ENCODE measurements at regions not wholly inside any gene's neighbourhood (a gene's known extent, or its start where the extent isn't known, plus 50 kb on each side); places are given as distances from the start of the nearest gene placed in this dataset.
A peak's percentile ranks its signal among the peaks of the same experiment; 100 is the strongest.

GRCh38 chr13:84934911-84935310 lies 864.3 kb downstream of the SLITRK6 start:
- FAIRE-seq = no peak

GRCh38 chr13:84933797-84934196 lies 865.4 kb downstream of the SLITRK6 start:
- no peak for FAIRE-seq

DNA sequence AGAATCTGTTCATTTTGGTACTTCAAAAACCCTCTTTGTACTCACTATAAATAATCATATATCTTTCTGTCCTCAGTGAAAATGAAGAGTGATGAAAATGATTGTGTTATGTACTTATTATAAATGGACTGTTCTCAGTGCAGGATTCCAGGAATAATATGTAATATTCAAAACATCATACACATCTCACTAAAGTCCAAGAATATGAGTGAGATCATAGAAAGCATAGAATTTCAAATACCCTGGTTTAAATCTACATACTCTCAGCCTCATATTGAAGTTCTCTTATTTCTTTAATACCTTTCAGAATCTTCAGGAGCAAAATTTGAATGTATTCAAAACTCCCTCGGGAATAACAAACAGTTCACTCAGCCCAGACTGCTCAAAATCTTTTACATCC lies 868.0 kb downstream of the SLITRK6 start:
- FAIRE-seq = no peak

DNA sequence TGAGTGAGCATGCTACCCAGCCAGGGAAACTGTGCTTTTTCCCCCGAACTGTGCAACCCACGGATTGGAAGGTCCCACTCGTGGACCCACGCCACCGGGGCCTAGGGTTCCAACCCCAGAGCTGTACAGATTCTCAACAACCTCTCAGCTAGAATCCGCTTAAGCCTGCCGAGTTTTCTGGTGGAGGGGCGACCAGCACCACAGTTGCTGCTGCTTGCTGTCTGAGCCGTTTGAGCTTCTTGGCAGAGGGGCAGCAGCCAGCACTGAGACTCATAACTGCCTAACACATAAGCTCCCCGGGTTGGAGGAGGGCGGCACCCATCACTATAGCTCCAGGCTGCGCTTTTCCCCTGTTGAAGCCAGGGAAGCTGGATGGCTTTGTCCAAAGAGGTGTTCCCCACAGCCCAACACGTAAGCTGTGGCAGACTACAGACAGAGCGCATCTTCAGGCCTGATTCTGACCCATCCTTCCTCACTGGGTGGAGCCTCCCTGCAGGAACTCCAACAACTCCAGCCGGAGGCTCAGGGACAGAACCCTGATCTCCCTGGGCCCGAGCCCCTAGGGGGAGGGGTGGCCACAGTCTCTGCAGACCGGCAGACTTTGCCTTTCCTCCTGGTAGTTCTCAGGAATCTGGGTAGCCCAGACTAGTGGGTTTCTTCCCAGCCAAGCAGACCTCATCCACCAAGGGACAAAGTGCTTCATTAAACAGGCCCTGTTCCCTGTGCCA lies 871.6 kb downstream of the SLITRK6 start:
- FAIRE-seq = no peak

GRCh38 chr13:84925443-84925842 lies 873.8 kb downstream of the SLITRK6 start:
- FAIRE-seq = no peak

DNA sequence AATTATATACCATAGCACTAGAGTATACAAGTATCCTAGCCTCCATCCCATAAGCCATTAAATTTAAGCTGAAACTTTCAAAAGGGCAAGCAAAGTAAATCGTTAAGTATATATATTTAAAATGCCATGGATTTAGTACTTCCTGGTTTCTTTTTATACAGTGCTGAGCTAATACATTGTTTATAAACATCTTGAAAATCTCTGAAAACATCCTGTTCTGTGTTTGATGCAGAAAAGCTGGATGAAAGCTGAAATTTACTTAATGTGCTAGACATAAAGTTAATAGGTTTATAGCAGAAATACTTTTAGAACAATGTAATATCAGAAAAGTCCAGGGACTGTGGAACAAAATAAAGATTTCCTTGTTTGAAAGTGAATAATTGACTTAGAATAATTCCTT lies 875.4 kb downstream of the SLITRK6 start:
- FAIRE-seq = no peak

DNA sequence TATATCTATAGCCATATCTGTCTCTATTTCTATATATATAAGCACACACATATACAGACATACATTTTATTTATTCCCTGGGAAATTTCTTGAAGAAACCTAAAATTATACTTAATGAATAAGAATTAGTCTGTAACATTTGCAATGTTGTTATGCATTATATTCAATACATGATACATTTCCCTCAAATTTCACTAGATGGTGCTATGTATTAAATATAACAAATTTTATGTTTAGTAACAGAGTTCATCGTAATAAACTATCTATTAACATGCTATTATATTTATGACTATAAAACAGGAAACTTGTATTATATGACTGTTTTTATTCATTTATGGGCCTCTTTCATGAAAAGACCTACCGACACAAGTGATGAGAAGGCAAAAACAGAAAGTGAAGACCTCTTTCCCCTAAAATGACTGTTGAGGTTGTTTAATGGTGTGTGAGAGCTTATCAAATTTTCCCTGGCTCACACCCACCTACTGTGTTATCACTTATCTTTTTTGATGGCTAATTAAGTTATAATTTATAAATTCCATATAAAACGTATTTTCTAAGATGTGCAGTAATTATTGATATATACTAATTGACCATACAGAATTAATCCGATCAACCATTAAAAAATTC lies 881.9 kb downstream of the SLITRK6 start:
- peak; percentile 66 for FAIRE-seq

DNA sequence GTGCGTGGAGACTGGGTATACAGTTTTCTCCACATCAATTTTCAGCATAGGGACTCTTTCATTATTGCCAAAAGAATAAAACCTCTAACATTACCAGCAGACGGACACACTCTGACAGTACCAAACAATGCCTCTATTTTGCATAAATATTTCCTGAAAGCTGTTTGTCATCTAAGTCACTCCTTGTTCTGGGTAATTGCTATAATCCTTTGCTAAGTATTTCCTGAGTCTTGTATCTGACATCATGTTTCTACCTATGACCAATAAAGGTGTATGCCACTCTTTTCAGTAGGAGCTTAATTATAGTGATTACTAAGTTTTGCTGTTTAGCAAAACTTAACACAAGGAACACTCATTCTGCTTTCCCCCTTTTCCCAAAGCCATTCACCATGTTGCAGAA lies 886.5 kb downstream of the SLITRK6 start:
- FAIRE-seq = no peak

GRCh38 chr13:84910423-84910822 lies 888.8 kb downstream of the SLITRK6 start:
- no peak for FAIRE-seq

DNA sequence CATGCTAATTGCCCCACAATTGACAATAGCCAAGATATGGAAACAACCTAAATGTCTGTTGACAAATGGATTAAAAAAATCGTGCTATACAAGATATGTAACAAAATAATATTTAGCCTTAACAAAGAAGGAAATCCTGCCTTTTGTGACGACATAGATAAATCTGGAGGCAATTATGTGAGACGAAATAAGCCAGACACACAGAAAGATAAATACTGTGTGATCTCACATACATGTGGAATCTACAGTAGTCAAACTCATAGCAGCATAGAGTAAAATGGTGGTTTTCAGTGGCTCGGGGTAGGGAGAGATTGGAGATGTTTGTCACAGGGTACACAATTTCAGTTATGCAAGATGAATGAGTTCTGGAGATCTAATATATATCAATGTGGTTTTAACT lies 895.8 kb downstream of the SLITRK6 start:
- no peak for FAIRE-seq

- no peak for FAIRE-seq
Measured at GRCh38 chr13:84902243-84902642, 897.0 kb downstream of the SLITRK6 start.

- peak; percentile 45 for FAIRE-seq
Measured at GRCh38 chr13:84896128-84896527, 903.1 kb downstream of the SLITRK6 start.

- FAIRE-seq = no peak
Measured at GRCh38 chr13:84894749-84895148, 904.5 kb downstream of the SLITRK6 start.

GRCh38 chr13:84885868-84886267 lies 913.4 kb downstream of the SLITRK6 start:
- FAIRE-seq = no peak

GRCh38 chr13:84873951-84874350 lies 925.3 kb downstream of the SLITRK6 start:
- FAIRE-seq = no peak

- no peak for FAIRE-seq
Measured at GRCh38 chr13:84870190-84870589, 929.0 kb downstream of the SLITRK6 start.

- no peak for FAIRE-seq
Measured at GRCh38 chr13:84867246-84867645, 932.0 kb downstream of the SLITRK6 start.

GRCh38 chr13:84865783-84866221 lies 933.4 kb downstream of the SLITRK6 start:
- no peak for FAIRE-seq

DNA sequence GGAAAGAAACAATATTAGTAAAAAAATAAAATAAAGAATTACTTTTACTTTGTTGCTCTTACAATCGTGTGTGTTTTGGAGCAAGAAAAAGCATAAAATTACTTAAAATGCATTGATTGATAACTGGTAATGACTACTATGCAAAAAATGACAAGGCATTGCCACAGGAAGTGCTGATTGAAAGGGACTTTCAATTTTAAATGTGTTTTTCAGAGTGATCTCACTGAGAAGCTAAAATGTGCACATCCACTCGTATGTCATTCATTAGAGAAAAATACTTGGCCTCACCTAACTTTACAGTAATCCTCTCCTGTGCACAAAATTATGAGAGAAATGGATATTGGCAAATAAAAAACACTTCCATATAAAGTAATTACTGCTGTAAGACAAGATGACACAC lies 934.9 kb downstream of the SLITRK6 start:
- no peak for FAIRE-seq

GRCh38 chr13:84847107-84847506 lies 952.1 kb downstream of the SLITRK6 start:
- no peak for FAIRE-seq

GRCh38 chr13:84845907-84846619 lies 953.2 kb downstream of the SLITRK6 start:
- FAIRE-seq = no peak

DNA sequence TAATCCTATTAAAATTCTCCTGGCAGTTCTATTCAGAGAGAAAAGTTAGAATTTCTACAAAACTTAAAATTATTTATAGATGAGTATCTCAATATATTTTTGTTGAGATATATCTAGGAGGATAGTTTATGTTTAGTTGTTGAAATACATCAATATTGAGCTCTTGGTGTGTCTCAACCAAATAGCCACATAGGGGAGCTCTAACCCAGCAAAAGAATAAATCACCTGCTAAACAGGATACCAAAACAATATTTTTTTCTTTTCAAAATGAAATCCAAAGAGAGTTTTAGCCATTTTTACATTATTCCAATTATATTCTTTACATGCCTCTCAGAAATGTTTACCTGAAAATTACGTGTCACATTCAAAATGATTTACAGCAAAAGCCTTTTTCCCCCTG lies 954.7 kb downstream of the SLITRK6 start:
- FAIRE-seq = no peak

DNA sequence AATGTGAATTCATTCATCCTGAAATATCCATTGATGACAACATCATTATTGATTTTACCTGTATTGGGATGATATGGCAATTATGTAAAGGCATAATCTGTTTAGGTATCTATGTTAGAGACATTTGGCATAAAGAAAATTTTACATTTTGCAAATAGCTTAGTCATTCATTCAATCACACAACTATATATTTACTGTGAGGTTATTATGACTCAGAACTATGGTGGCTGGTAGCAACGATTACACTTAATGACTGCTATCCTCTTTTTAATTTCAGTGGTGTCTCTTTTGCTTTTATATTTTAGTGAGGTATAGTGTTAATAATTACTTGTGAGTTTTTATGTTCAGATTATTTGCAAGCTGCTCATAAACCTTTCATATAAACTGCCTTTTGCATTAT lies 955.9 kb downstream of the SLITRK6 start:
- FAIRE-seq = no peak

DNA sequence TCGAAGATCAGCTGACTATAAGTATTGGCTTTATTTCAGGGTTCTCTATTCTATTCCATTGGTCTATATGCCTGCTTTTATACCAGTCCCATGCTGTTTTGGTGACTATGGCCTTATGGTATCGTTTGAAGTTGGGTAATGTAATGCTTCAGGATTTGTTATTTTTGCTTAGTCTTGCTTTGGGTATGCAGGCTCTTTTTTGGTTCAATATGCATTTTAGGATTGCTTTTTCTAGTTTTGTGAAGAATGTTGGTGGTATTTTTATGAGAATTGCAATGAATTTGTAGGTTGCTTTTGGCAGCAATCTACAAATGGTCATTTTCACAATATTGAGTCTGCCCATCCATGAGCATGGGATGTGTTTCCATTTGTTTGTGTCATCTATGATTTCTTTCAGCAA lies 951.9 kb upstream of the SLITRK1 start:
- no peak for FAIRE-seq
